ENCODE measurements at regions not wholly inside any gene's neighbourhood (a gene's known extent, or its start where the extent isn't known, plus 50 kb on each side); places are given as distances from the start of the nearest gene placed in this dataset.

DNA sequence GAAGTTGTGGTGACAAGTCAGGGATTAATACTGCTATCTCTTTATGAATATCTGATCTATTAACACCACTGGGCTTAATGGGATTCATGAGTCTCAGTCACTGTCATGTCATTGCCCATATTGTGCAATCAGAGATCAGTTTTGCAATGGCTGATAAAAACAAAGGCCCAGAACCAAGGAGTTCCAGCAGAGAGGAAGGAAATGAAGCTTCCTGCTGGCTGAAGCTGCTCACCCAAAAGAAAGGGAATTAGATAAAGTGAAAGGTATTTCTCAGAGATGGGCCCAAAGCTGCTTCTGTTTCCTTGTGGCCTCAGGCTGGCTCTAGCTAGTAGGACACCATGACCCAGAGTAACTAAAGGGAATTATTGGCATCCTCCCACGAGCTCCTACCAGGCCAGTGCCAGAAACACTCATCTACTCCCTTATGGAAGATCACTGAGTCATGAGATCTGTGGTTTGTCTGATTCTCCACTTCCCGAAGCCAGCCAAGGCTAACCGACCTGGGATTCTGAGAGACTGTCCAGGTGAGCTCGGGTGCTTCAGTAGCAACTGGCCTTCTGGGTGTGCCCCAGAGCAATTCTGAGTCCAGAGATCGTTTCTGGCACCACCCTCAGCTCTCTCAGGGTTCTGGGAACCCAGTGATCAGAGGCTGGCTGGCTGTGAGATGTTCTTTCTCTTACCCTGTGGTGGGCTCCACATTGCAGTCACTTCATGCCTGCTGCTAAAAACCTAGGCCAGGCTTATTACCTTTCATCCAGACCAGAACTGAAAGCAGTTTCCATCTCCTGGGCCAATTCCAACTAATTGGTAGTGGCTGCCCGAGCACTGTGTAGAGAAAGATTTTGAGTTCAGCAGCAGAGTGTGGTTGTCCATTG is 129.5 kb upstream of the PELI1 start:
- Mint-ChIP-seq H3K9me3 (ENCODE audit: insufficient read depth) (peaks cover 5% of the 10 kb centered on the region), H3K27me3 (no peaks in the 10 kb centered on the region), H3K4me3 (no peak overlapping the region), H3K27ac (peak overlapping the region; percentile 11), H3K4me1 (peaks cover 27% of the 10 kb centered on the region)
- Histone ChIP-seq H3K4me1 (ENCODE audit: control insufficient read depth in 2 of 2, insufficient read depth in 2 of 2, low read length in 2 of 2) (peaks cover 17 to 19% of the 10 kb centered on the region in 2 donors), H3K27me3 (replicated peaks in 1 of 4; ENCODE audit: control extremely low read depth in 1 of 4, control insufficient read depth in 3 of 4, insufficient read depth in 4 of 4, low read length in 3 of 4) (no peaks in the 10 kb centered on the region), H3K27ac (ENCODE audit: low read length in 2 of 2) (no peak overlapping the region), H3K79me2 (ENCODE audit: control insufficient read depth, insufficient read depth, low read length) (no peaks in the 10 kb centered on the region), H3K36me3 (replicated peaks in 1 of 2; ENCODE audit: control extremely low read depth in 1 of 2, control insufficient read depth in 1 of 2, extremely low read depth in 1 of 2, insufficient read depth in 2 of 2, low read length in 1 of 2) (no peaks in the 10 kb centered on the region), H3K4me2 (replicated peaks; ENCODE audit: low read depth, low read length, poor library complexity, severe bottlenecking) (peak overlapping the region; percentile 9), H2AFZ (ENCODE audit: insufficient read depth, low read depth, low read length, poor library complexity, severe bottlenecking) (peak overlapping the region; percentile 2), H3K9me3 (ENCODE audit: control extremely low read depth in 1 of 3, control insufficient read depth in 2 of 3, insufficient read depth in 1 of 3, low read length in 2 of 3) (peaks cover 0 to 11% (median 0%) of the 10 kb centered on the region in 3 donors), H4K20me1 (ENCODE audit: control insufficient read depth, insufficient read depth, low read length, poor library complexity, severe bottlenecking) (no peaks in the 10 kb centered on the region), H3K4me3 (ENCODE audit: control extremely low read depth in 1 of 5, extremely low read depth in 1 of 5, insufficient read depth in 1 of 5, low read depth in 2 of 5, low read length in 4 of 5) (peak overlapping the region in 1 of 5 experiments; percentile 74), H3K9ac (ENCODE audit: low read length) (no peak overlapping the region)
- ChIA-PET POLR2A (no interaction called here), CTCF (no interaction called here)
- DNase-seq: no peak
- no peak for TF ChIP-seq EZH2 (IDR thresholded peaks at IDR 0.05; ENCODE audit: borderline replicate concordance, insufficient read depth, low read depth, low read length, poor library complexity, severe bottlenecking)
- TF ChIP-seq, protein P1, sequence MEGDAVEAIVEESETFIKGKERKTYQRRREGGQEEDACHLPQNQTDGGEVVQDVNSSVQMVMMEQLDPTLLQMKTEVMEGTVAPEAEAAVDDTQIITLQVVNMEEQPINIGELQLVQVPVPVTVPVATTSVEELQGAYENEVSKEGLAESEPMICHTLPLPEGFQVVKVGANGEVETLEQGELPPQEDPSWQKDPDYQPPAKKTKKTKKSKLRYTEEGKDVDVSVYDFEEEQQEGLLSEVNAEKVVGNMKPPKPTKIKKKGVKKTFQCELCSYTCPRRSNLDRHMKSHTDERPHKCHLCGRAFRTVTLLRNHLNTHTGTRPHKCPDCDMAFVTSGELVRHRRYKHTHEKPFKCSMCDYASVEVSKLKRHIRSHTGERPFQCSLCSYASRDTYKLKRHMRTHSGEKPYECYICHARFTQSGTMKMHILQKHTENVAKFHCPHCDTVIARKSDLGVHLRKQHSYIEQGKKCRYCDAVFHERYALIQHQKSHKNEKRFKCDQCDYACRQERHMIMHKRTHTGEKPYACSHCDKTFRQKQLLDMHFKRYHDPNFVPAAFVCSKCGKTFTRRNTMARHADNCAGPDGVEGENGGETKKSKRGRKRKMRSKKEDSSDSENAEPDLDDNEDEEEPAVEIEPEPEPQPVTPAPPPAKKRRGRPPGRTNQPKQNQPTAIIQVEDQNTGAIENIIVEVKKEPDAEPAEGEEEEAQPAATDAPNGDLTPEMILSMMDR (IDR thresholded peaks at IDR 0.05): no peak
- intact Hi-C loops (cut with micrococcal nuclease): no loop called here
- ATAC-seq (ENCODE audit: low read depth): no peak
- WGBS (ENCODE audit: insufficient coverage): 41% methylated on average over 4 of the region's 6 CpGs

All from B cell (primary cell).